ENCODE measurements at regions not wholly inside any gene's neighbourhood (a gene's known extent, or its start where the extent isn't known, plus 50 kb on each side); places are given as distances from the start of the nearest gene placed in this dataset.

- no peak for TF ChIP-seq CTCF (IDR thresholded peaks at IDR 0.05 in 8 of 11, conservative IDR thresholded peaks at IDR 0.05 in 3 of 11)
- TF ChIP-seq POLR2AphosphoS5 (IDR thresholded peaks at IDR 0.05): no peak
- TF ChIP-seq POLR2A (IDR thresholded peaks at IDR 0.05): no peak
These were observed 487.9 kb upstream of the SGO1 start for GRCh38 chr3:20673866-20674265.

Data from spleen (tissue), 7 donors.